Stimulated activated effector memory CD8-positive, alpha-beta T cell treated with anti-CD3 and anti-CD28 coated beads, Interleukin-12 subunit alpha, Interleukin-12 subunit beta, amount 100 ng/mL, for 72 hours (primary cell): ENCODE measurements at regions not wholly inside any gene's neighbourhood (a gene's known extent, or its start where the extent isn't known, plus 50 kb on each side); places are given as distances from the start of the nearest gene placed in this dataset.

Experiments
- ATAC-seq: fragments of 150-1000 bp; cut with Tn5 transposase; 2 replicates; pipeline ENCODE4 v1.10.0; 2021
- DNase-seq, 2 donors: peaks; one replicate each; pipeline ENCODE4 v3.0.0; 2021 to 2022; ENCODE audit warnings: low spot score in 2 of 2
- H3K27ac Mint-ChIP-seq: one replicate; pipeline ENCODE4 v1.8.0; 2022; ENCODE audit warnings: mild to moderate bottlenecking, mixed read lengths
- H3K36me3 Mint-ChIP-seq: one replicate; pipeline ENCODE4 v1.8.0; 2022; ENCODE audit warnings: mild to moderate bottlenecking, mixed read lengths
- H3K4me1 Mint-ChIP-seq: one replicate; pipeline ENCODE4 v1.8.0; 2022; ENCODE audit warnings: mixed read lengths
- H3K4me3 Mint-ChIP-seq: one replicate; pipeline ENCODE4 v1.8.0; 2022; ENCODE audit warnings: mild to moderate bottlenecking, mixed read lengths
- H3K9me3 Mint-ChIP-seq: one replicate; pipeline ENCODE4 v1.8.0; 2022; ENCODE audit warnings: mixed read lengths

GRCh38 chr2:186254759-186255158 lies 231.3 kb upstream of the ZC3H15 start:
- no peak overlapping the region for H3K27ac Mint-ChIP-seq
- no peak overlapping the region for H3K4me3 Mint-ChIP-seq
- H3K4me1 Mint-ChIP-seq: no peaks in the 10 kb centered on the region
- no peaks in the 10 kb centered on the region for H3K36me3 Mint-ChIP-seq
- no peak for DNase-seq
- no peaks in the 10 kb centered on the region for H3K9me3 Mint-ChIP-seq
- no peak for ATAC-seq

GRCh38 chr2:186255823-186256222 lies 230.2 kb upstream of the ZC3H15 start:
- H3K36me3 Mint-ChIP-seq: no peaks in the 10 kb centered on the region
- no peak overlapping the region for H3K4me3 Mint-ChIP-seq
- DNase-seq (no peak), ATAC-seq (no peak)
- no peaks in the 10 kb centered on the region for H3K4me1 Mint-ChIP-seq
- H3K9me3 Mint-ChIP-seq: no peaks in the 10 kb centered on the region
- no peak overlapping the region for H3K27ac Mint-ChIP-seq

- peaks cover 3% of the 10 kb centered on the region for H3K9me3 Mint-ChIP-seq
- H3K4me1 Mint-ChIP-seq: no peaks in the 10 kb centered on the region
- DNase-seq (no peak), ATAC-seq (no peak)
- no peaks in the 10 kb centered on the region for H3K36me3 Mint-ChIP-seq
- no peak overlapping the region for H3K27ac Mint-ChIP-seq
- H3K4me3 Mint-ChIP-seq: no peak overlapping the region
Observed at GRCh38 chr2:186256540-186256939, 229.5 kb upstream of the ZC3H15 start.

- no peak overlapping the region for H3K4me3 Mint-ChIP-seq
- H3K9me3 Mint-ChIP-seq: peaks cover 15% of the 10 kb centered on the region
- ATAC-seq: no peak
- no peaks in the 10 kb centered on the region for H3K4me1 Mint-ChIP-seq
- no peak for DNase-seq
- no peaks in the 10 kb centered on the region for H3K36me3 Mint-ChIP-seq
- no peak overlapping the region for H3K27ac Mint-ChIP-seq
Observed at GRCh38 chr2:186263673-186264250, 222.3 kb upstream of the ZC3H15 start.

- Mint-ChIP-seq H3K27ac (no peak overlapping the region), H3K9me3 (peaks cover 15% of the 10 kb centered on the region), H3K4me1 (no peaks in the 10 kb centered on the region), H3K36me3 (no peaks in the 10 kb centered on the region), H3K4me3 (no peak overlapping the region)
- no peak for ATAC-seq
- no peak for DNase-seq
Observed at GRCh38 chr2:186269536-186269935, 216.5 kb upstream of the ZC3H15 start.

GRCh38 chr2:186273953-186274352 lies 212.1 kb upstream of the ZC3H15 start:
- no peak for DNase-seq
- Mint-ChIP-seq H3K27ac (no peak overlapping the region), H3K36me3 (no peaks in the 10 kb centered on the region), H3K4me3 (no peak overlapping the region), H3K4me1 (no peaks in the 10 kb centered on the region), H3K9me3 (peaks cover 9% of the 10 kb centered on the region)
- ATAC-seq: no peak

- DNase-seq (no peak), ATAC-seq (no peak)
- Mint-ChIP-seq H3K36me3 (no peaks in the 10 kb centered on the region), H3K4me1 (no peaks in the 10 kb centered on the region), H3K27ac (no peak overlapping the region), H3K4me3 (no peak overlapping the region), H3K9me3 (peaks cover 9% of the 10 kb centered on the region)
Observed at GRCh38 chr2:186274936-186275575, 211.0 kb upstream of the ZC3H15 start.

- no peak for ATAC-seq
- Mint-ChIP-seq H3K27ac (no peak overlapping the region), H3K9me3 (peaks cover 12% of the 10 kb centered on the region)
Observed at GRCh38 chr2:186276909-186277308, 209.2 kb upstream of the ZC3H15 start.

GRCh38 chr2:186281726-186282125 lies 204.3 kb upstream of the ZC3H15 start:
- no peak overlapping the region for H3K4me3 Mint-ChIP-seq
- ATAC-seq (no peak), DNase-seq (no peak)
- H3K27ac Mint-ChIP-seq: no peak overlapping the region
- H3K4me1 Mint-ChIP-seq: no peaks in the 10 kb centered on the region
- peaks cover 8% of the 10 kb centered on the region for H3K9me3 Mint-ChIP-seq
- H3K36me3 Mint-ChIP-seq: no peaks in the 10 kb centered on the region

More at GRCh38 chr2:186276909-186277308, 209.2 kb upstream of the ZC3H15 start:
- no peaks in the 10 kb centered on the region for H3K36me3 Mint-ChIP-seq
- DNase-seq: no peak
- no peak overlapping the region for H3K4me3 Mint-ChIP-seq
- no peaks in the 10 kb centered on the region for H3K4me1 Mint-ChIP-seq

- Mint-ChIP-seq H3K4me3 (no peak overlapping the region), H3K36me3 (no peaks in the 10 kb centered on the region), H3K9me3 (peaks cover 3% of the 10 kb centered on the region), H3K4me1 (no peaks in the 10 kb centered on the region), H3K27ac (no peak overlapping the region)
- ATAC-seq (no peak), DNase-seq (no peak)
Observed at GRCh38 chr2:186294248-186294888, 191.7 kb upstream of the ZC3H15 start.

GRCh38 chr2:186299610-186300009 lies 186.4 kb upstream of the ZC3H15 start:
- H3K36me3 Mint-ChIP-seq: no peaks in the 10 kb centered on the region
- ATAC-seq: no peak
- no peak overlapping the region for H3K4me3 Mint-ChIP-seq
- peaks cover 9% of the 10 kb centered on the region for H3K9me3 Mint-ChIP-seq
- H3K4me1 Mint-ChIP-seq: no peaks in the 10 kb centered on the region
- no peak for DNase-seq
- no peak overlapping the region for H3K27ac Mint-ChIP-seq

- Mint-ChIP-seq H3K27ac (no peak overlapping the region), H3K36me3 (no peaks in the 10 kb centered on the region), H3K9me3 (peaks cover 9% of the 10 kb centered on the region), H3K4me1 (no peaks in the 10 kb centered on the region), H3K4me3 (no peak overlapping the region)
- no peak for ATAC-seq
- DNase-seq: no peak
Observed at GRCh38 chr2:186302263-186302662, 183.8 kb upstream of the ZC3H15 start.

- no peak overlapping the region for H3K27ac Mint-ChIP-seq
- ATAC-seq (no peak), DNase-seq (no peak)
- H3K4me3 Mint-ChIP-seq: no peak overlapping the region
- H3K4me1 Mint-ChIP-seq: no peaks in the 10 kb centered on the region
- H3K36me3 Mint-ChIP-seq: no peaks in the 10 kb centered on the region
- peaks cover 9% of the 10 kb centered on the region for H3K9me3 Mint-ChIP-seq
Observed at GRCh38 chr2:186303091-186303490, 183.0 kb upstream of the ZC3H15 start.

GRCh38 chr2:186304064-186304463 lies 182.0 kb upstream of the ZC3H15 start:
- ATAC-seq (no peak), DNase-seq (no peak)
- H3K27ac Mint-ChIP-seq: no peak overlapping the region
- no peak overlapping the region for H3K4me3 Mint-ChIP-seq
- peaks cover 9% of the 10 kb centered on the region for H3K9me3 Mint-ChIP-seq
- H3K4me1 Mint-ChIP-seq: no peaks in the 10 kb centered on the region
- H3K36me3 Mint-ChIP-seq: no peaks in the 10 kb centered on the region

- Mint-ChIP-seq H3K36me3 (no peaks in the 10 kb centered on the region), H3K9me3 (peaks cover 9% of the 10 kb centered on the region), H3K27ac (no peak overlapping the region), H3K4me3 (no peak overlapping the region), H3K4me1 (no peaks in the 10 kb centered on the region)
- DNase-seq (no peak), ATAC-seq (no peak)
Observed at GRCh38 chr2:186306754-186307153, 179.3 kb upstream of the ZC3H15 start.

- no peak overlapping the region for H3K4me3 Mint-ChIP-seq
- no peaks in the 10 kb centered on the region for H3K4me1 Mint-ChIP-seq
- H3K27ac Mint-ChIP-seq: no peak overlapping the region
- peaks cover 18% of the 10 kb centered on the region for H3K9me3 Mint-ChIP-seq
- ATAC-seq (no peak), DNase-seq (no peak)
- H3K36me3 Mint-ChIP-seq: no peaks in the 10 kb centered on the region
Observed at GRCh38 chr2:186307871-186308270, 178.2 kb upstream of the ZC3H15 start.
